HCT116 (cell line): ENCODE measurements at regions not wholly inside any gene's neighbourhood (a gene's known extent, or its start where the extent isn't known, plus 50 kb on each side); places are given as distances from the start of the nearest gene placed in this dataset.

ENCODE experiments used
- ATAC-seq: fragments of 200-7000 bp; cut with Tn5 transposase; 2 replicates; pipeline ENCODE4 v1.9.1; 2020; ENCODE audit warnings: mild to moderate bottlenecking, moderate library complexity
- BruUV-seq: library from RNA; stranded (reverse); fragments of 400-500 nt; replicated peaks from 2 replicates; lab custom pipeline; 2021; lab: Mats Ljungman, UMichigan
- CTCF ChIA-PET: fragments of 300-600 bp; sonication (Branson Sonifier 250); formaldehyde crosslinking; loops from one replicate; lab custom pipeline; 2021; ENCODE audit warnings: antibody characterized with exemption; lab: Charles Lee
- POLR2A ChIA-PET: fragments of 300-600, 350-600 bp; sonication (Branson Sonifier 250); formaldehyde crosslinking; loops from one replicate; lab custom pipeline; 2021; ENCODE audit warnings: antibody characterized with exemption; lab: Charles Lee
- RAD21 ChIA-PET, 2 experiments: fragments of 300-600 bp; sonication (Branson Sonifier 250); formaldehyde crosslinking; loops; one replicate each; lab custom pipeline; 2023; ENCODE audit warnings: low total read pairs in 2 of 2; ENCODE audit not compliant: uncharacterized antibody in 2 of 2, unreplicated experiment in 2 of 2, low non-redundant PET in 1 of 2; lab: Charles Lee
- DNase-seq: peaks from one replicate; pipeline ENCODE4 v3.0.0-alpha.2; 2010; ENCODE audit warnings: low read depth, low spot score
- H2AFZ ChIP-seq: fragments of 200-600 bp; shearing (Covaris generic), sonication (generic); 2 replicates; pipeline ENCODE4 v1.6.1; 2017; ENCODE audit warnings: low read depth, mixed run types, mixed read lengths, antibody characterized with exemption, low read length; ENCODE audit not compliant: poor library complexity, severe bottlenecking
- H3K27ac ChIP-seq: 2 replicates; pipeline ENCODE4 v1.5.1; 2012; ENCODE audit warnings: low read depth, low read length
- H3K27me3 ChIP-seq: fragments of 200-600 bp; sonication (generic); 2 replicates; pipeline ENCODE4 v1.6.1; 2016; ENCODE audit warnings: mixed run types, low read length, mixed read lengths; ENCODE audit not compliant: insufficient read depth
- H3K36me3 ChIP-seq, 2 experiments: fragments of 200-500 bp in 1 of 2; fragments of 200-600 bp in 1 of 2; sonication (Bioruptor generic) in 1 of 2; sonication (generic) in 1 of 2; 2 replicates each; pipeline versions ENCODE4 v1.5.1 to v1.6.1; 2014 to 2016; ENCODE audit warnings: low read length in 2 of 2, inconsistent platforms in 1 of 2, mixed read lengths in 1 of 2, mixed run types in 1 of 2; ENCODE audit not compliant: insufficient read depth in 2 of 2, control insufficient read depth in 1 of 2
- H3K4me1 ChIP-seq, 2 experiments: fragments of 200-600 bp in 1 of 2; sonication (generic) in 1 of 2; 2 replicates each; pipeline versions ENCODE4 v1.5.1 to v1.6.1; 2012 to 2017; ENCODE audit warnings: low read length in 2 of 2, inconsistent platforms in 1 of 2, mild to moderate bottlenecking in 1 of 2, mixed read lengths in 1 of 2, mixed run types in 1 of 2, moderate library complexity in 1 of 2; ENCODE audit not compliant: insufficient read depth in 2 of 2, control insufficient read depth in 1 of 2
- H3K4me2 ChIP-seq: fragments of 200-600 bp; sonication (generic); 2 replicates; pipeline ENCODE4 v1.6.1; 2017; ENCODE audit warnings: mixed run types, low read length, mixed read lengths
- H3K4me3 ChIP-seq, 2 experiments: fragments of 200-600 bp in 1 of 2; sonication (generic) in 1 of 2; replicated peaks in 1 of 2; 2 replicates each; pipeline ENCODE4 v1.5.1; 2011 to 2016; ENCODE audit warnings: low read length in 2 of 2, control low read depth in 1 of 2, low read depth in 1 of 2, mild to moderate bottlenecking in 1 of 2, mixed read lengths in 1 of 2, mixed run types in 1 of 2
- H3K79me2 ChIP-seq: fragments of 200-600 bp; sonication (generic); 2 replicates; pipeline ENCODE4 v1.6.1; 2017; ENCODE audit warnings: mild to moderate bottlenecking, mixed run types, low read length, moderate library complexity, mixed read lengths; ENCODE audit not compliant: insufficient read depth
- H3K9ac ChIP-seq: fragments of 200-600 bp; sonication (generic); 2 replicates; pipeline ENCODE4 v1.6.1; 2016; ENCODE audit warnings: low read length, mixed read lengths
- H3K9me2 ChIP-seq: fragments of 200-600 bp; sonication (generic), shearing (Covaris generic); 2 replicates; pipeline ENCODE4 v1.6.1; 2017; ENCODE audit warnings: mixed run types, mild to moderate bottlenecking, moderate library complexity; ENCODE audit not compliant: insufficient read depth
- H3K9me3 ChIP-seq, 2 experiments: fragments of 200-500 bp in 1 of 2; fragments of 200-600 bp in 1 of 2; sonication (Bioruptor generic) in 1 of 2; sonication (generic) in 1 of 2; 2 replicates each; pipeline ENCODE4 v1.6.1; 2014 to 2017; ENCODE audit warnings: low read length in 2 of 2, mixed read lengths in 2 of 2, inconsistent platforms in 1 of 2, low read depth in 1 of 2, mild to moderate bottlenecking in 1 of 2, mixed run types in 1 of 2, moderate library complexity in 1 of 2; ENCODE audit not compliant: control insufficient read depth in 1 of 2, insufficient read depth in 1 of 2
- H4K20me1 ChIP-seq: fragments of 200-600 bp; sonication (generic), shearing (Covaris generic); 2 replicates; pipeline ENCODE4 v1.6.1; 2017; ENCODE audit warnings: mixed run types, mild to moderate bottlenecking, moderate library complexity; ENCODE audit not compliant: insufficient read depth
- CBX3 ChIP-seq: IDR thresholded peaks from 2 replicates; pipeline ENCODE4 v1.6.1; 2012; ENCODE audit warnings: low read depth
- CTCF ChIP-seq, 3 experiments: fragments of 200-600 bp in 1 of 3; sonication (generic) in 1 of 3; IDR thresholded peaks in 2 of 3; conservative IDR thresholded peaks in 1 of 3; 2 replicates each; pipeline ENCODE4 v1.5.1; 2012 to 2017; ENCODE audit warnings: low read depth in 2 of 3, low read length in 2 of 3, antibody characterized with exemption in 1 of 3, borderline replicate concordance in 1 of 3, control low read depth in 1 of 3, mild to moderate bottlenecking in 1 of 3, mixed read lengths in 1 of 3, mixed run types in 1 of 3, moderate library complexity in 1 of 3; ENCODE audit not compliant: insufficient read depth in 1 of 3
- EGR1 ChIP-seq: IDR thresholded peaks from 2 replicates; pipeline ENCODE4 v1.6.1; 2012; ENCODE audit warnings: low read depth
- ELF1 ChIP-seq: IDR thresholded peaks from 2 replicates; pipeline ENCODE4 v1.6.1; 2012; ENCODE audit warnings: low read depth, borderline replicate concordance
- EZH2 ChIP-seq: fragments of 200-600 bp; sonication (generic); IDR thresholded peaks from 2 replicates; pipeline ENCODE4 v1.6.1; 2017; ENCODE audit warnings: antibody characterized with exemption, mixed run types
- EZH2phosphoT487 ChIP-seq: fragments of 200-600 bp; IDR thresholded peaks from 2 replicates; pipeline ENCODE4 v1.6.1; 2018; ENCODE audit warnings: antibody characterized with exemption, borderline replicate concordance
- FOSL1 ChIP-seq: IDR thresholded peaks from 2 replicates; pipeline ENCODE4 v1.6.1; 2012; ENCODE audit warnings: low read depth
- JUND ChIP-seq: IDR thresholded peaks from 2 replicates; pipeline ENCODE4 v1.6.1; 2012
- POLR2A ChIP-seq: IDR thresholded peaks from 2 replicates; pipeline ENCODE4 v1.7.0; 2011; ENCODE audit warnings: borderline replicate concordance; ENCODE audit not compliant: insufficient read depth, insufficient read length; ENCODE audit errors: extremely low read depth
- POLR2AphosphoS5 ChIP-seq: IDR thresholded peaks from 2 replicates; pipeline ENCODE4 v1.6.1; 2011; ENCODE audit warnings: mild to moderate bottlenecking, low read depth, low read length, moderate library complexity
- RAD21 ChIP-seq: IDR thresholded peaks from 2 replicates; pipeline ENCODE4 v1.6.1; 2012; ENCODE audit warnings: low read depth, mild to moderate bottlenecking
- REST ChIP-seq: IDR thresholded peaks from 2 replicates; pipeline ENCODE4 v1.6.1; 2012; ENCODE audit warnings: low read depth
- SIN3A ChIP-seq: IDR thresholded peaks from 2 replicates; pipeline ENCODE4 v1.6.1; 2012; ENCODE audit warnings: low read depth
- SP1 ChIP-seq: IDR thresholded peaks from 2 replicates; pipeline ENCODE4 v1.6.1; 2012; ENCODE audit warnings: low read depth
- SRF ChIP-seq: IDR thresholded peaks from 2 replicates; pipeline ENCODE4 v1.6.1; 2012; ENCODE audit warnings: low read depth
- TCF7L2 ChIP-seq: IDR thresholded peaks from 2 replicates; pipeline ENCODE4 v1.7.0; 2011; ENCODE audit warnings: borderline replicate concordance, inconsistent platforms; ENCODE audit not compliant: insufficient read depth, insufficient read length; ENCODE audit errors: extremely low read depth
- YY1 ChIP-seq: IDR thresholded peaks from 2 replicates; pipeline ENCODE4 v1.6.1; 2011; ENCODE audit warnings: low read length, low read depth, moderate library complexity, mild to moderate bottlenecking; ENCODE audit not compliant: insufficient replicate concordance; ENCODE audit errors: extremely low read depth
- ZBTB33 ChIP-seq: IDR thresholded peaks from 2 replicates; pipeline ENCODE4 v1.6.1; 2011; ENCODE audit warnings: mild to moderate bottlenecking, low read length, moderate library complexity; ENCODE audit not compliant: insufficient replicate concordance; ENCODE audit errors: extremely low read depth
- intact Hi-C: fragments of 100-400 bp; cut with micrococcal nuclease; formaldehyde crosslinking; loops from 2 replicates; pipeline ENCODE4 v1.10.0; 2022

GRCh38 chr2:217228732-217229131 is 368.9 kb upstream of the TNP1 start:
- Histone ChIP-seq H4K20me1 (no peaks in the 10 kb centered on the region; the same call in 1 of the 2 replicates), H3K27me3 (peaks cover 3% of the 10 kb centered on the region; the same call in 1 of the 2 replicates), H3K27ac (no peak overlapping the region), H2AFZ (no peak overlapping the region), H3K9me3 (no peaks in the 10 kb centered on the region), H3K4me3 (no peak overlapping the region), H3K36me3 (no peaks in the 10 kb centered on the region), H3K79me2 (no peaks in the 10 kb centered on the region), H3K4me1 (no peaks in the 10 kb centered on the region), H3K9me2 (no peaks in the 10 kb centered on the region), H3K4me2 (no peak overlapping the region), H3K9ac (no peak overlapping the region)
- BruUV-seq = no TSS peak
- DNase-seq (no peak), ATAC-seq (no peak)
- CTCF ChIA-PET = no interaction called here
- POLR2A ChIA-PET = no interaction called here
- RAD21 ChIA-PET = no interaction called here
- intact Hi-C loops = no loop called here
- TF ChIP-seq EZH2phosphoT487 = no peak
- no peak for TF ChIP-seq POLR2AphosphoS5
- no peak for TF ChIP-seq TCF7L2
- no peak for TF ChIP-seq SP1
- TF ChIP-seq SRF = no peak
- no peak for TF ChIP-seq CTCF (IDR thresholded peaks at IDR 0.05 in 2 of 3, conservative IDR thresholded peaks at IDR 0.05 in 1 of 3; ENCODE audit: borderline replicate concordance in 1 of 3, insufficient read depth in 1 of 3, low read depth in 2 of 3, low read length in 2 of 3)
- TF ChIP-seq CBX3 = no peak
- no peak for TF ChIP-seq YY1
- no peak for TF ChIP-seq SIN3A
- TF ChIP-seq EGR1 = no peak
- TF ChIP-seq FOSL1 = no peak
- TF ChIP-seq ZBTB33 = no peak
- no peak for TF ChIP-seq ELF1
- TF ChIP-seq JUND = no peak
- TF ChIP-seq REST = no peak
- TF ChIP-seq POLR2A = no peak
- no peak for TF ChIP-seq EZH2
- no peak for TF ChIP-seq RAD21
